Activated CD8-positive, alpha-beta T cell treated with anti-CD3 and anti-CD28 coated beads, Interleukin-2, amount 10 ng/mL, durations not matched to agents 7 days and 5 days (primary cell): ENCODE measurements at regions not wholly inside any gene's neighbourhood (a gene's known extent, or its start where the extent isn't known, plus 50 kb on each side); places are given as distances from the start of the nearest gene placed in this dataset.

Experiments used
- ATAC-seq: fragments of 150-1000 bp; cut with Tn5 transposase; one replicate; pipeline ENCODE4 v1.10.0; 2021; ENCODE audit warnings: moderate library complexity
- CTCF ChIA-PET: fragments of 350-600 bp; sonication (Branson Sonifier 250); formaldehyde crosslinking; loops from one replicate; lab custom pipeline; 2021; ENCODE audit warnings: antibody characterized with exemption; lab: Charles Lee
- POLR2A ChIA-PET: fragments of 350-600 bp; sonication (Branson Sonifier 250); formaldehyde crosslinking; loops from one replicate; lab custom pipeline; 2021; ENCODE audit warnings: antibody characterized with exemption; lab: Charles Lee
- DNase-seq: peaks from one replicate; pipeline ENCODE4 v3.0.0-alpha.2; 2020
- H3K27ac Mint-ChIP-seq: one replicate; pipeline ENCODE4 v1.8.0; 2021; ENCODE audit warnings: mild to moderate bottlenecking, mixed read lengths
- H3K27me3 Mint-ChIP-seq: one replicate; pipeline ENCODE4 v1.8.0; 2021; ENCODE audit warnings: low read depth, mixed read lengths
- H3K36me3 Mint-ChIP-seq: one replicate; pipeline ENCODE4 v1.8.0; 2021; ENCODE audit warnings: low read depth, mixed read lengths
- H3K4me1 Mint-ChIP-seq: one replicate; pipeline ENCODE4 v1.8.0; 2021; ENCODE audit warnings: low read depth, mixed read lengths
- H3K4me3 Mint-ChIP-seq: one replicate; pipeline ENCODE4 v1.8.0; 2021; ENCODE audit warnings: mild to moderate bottlenecking, mixed read lengths
- H3K9me3 Mint-ChIP-seq: one replicate; pipeline ENCODE4 v1.8.0; 2022; ENCODE audit warnings: mixed read lengths; ENCODE audit not compliant: insufficient read depth

GRCh38 chr9:86557918-86558317 lies 203.7 kb upstream of the TUT7 start:
- H3K27me3 Mint-ChIP-seq, result peaks cover 4% of the 10 kb centered on the region

GRCh38 chr9:86557063-86557766 lies 203.0 kb upstream of the TUT7 start:
- Mint-ChIP-seq H3K9me3 (no peaks in the 10 kb centered on the region), H3K4me1 (no peaks in the 10 kb centered on the region), H3K27me3 (peaks cover 6% of the 10 kb centered on the region), H3K36me3 (no peaks in the 10 kb centered on the region), H3K27ac (no peak overlapping the region), H3K4me3 (no peak overlapping the region)
- ChIA-PET POLR2A (no interaction called here), CTCF (no interaction called here)
- DNase-seq, result no peak
- no peak for ATAC-seq

More at GRCh38 chr9:86557918-86558317, 203.7 kb upstream of the TUT7 start:
- Mint-ChIP-seq H3K4me3 (no peak overlapping the region), H3K9me3 (no peaks in the 10 kb centered on the region), H3K4me1 (no peaks in the 10 kb centered on the region), H3K27ac (no peak overlapping the region), H3K36me3 (no peaks in the 10 kb centered on the region)
- DNase-seq, result no peak
- ChIA-PET CTCF (no interaction called here), POLR2A (no interaction called here)
- no peak for ATAC-seq

GRCh38 chr9:86555661-86556060 lies 201.5 kb upstream of the TUT7 start:
- Mint-ChIP-seq H3K27me3 (peaks cover 6% of the 10 kb centered on the region), H3K27ac (no peak overlapping the region), H3K36me3 (no peaks in the 10 kb centered on the region), H3K4me3 (no peak overlapping the region), H3K9me3 (no peaks in the 10 kb centered on the region), H3K4me1 (no peaks in the 10 kb centered on the region)
- DNase-seq (no peak), ATAC-seq (no peak)
- ChIA-PET CTCF (no interaction called here), POLR2A (interaction anchor here (0.7 kb wide), 1 partner anchor 354 kb away, joined by 3 read pairs; no protein-coding TSS in a partner anchor)

- no peak overlapping the region for H3K27ac Mint-ChIP-seq
- CTCF ChIA-PET, result no interaction called here
- no peaks in the 10 kb centered on the region for H3K36me3 Mint-ChIP-seq
- H3K4me1 Mint-ChIP-seq, result no peaks in the 10 kb centered on the region
- POLR2A ChIA-PET, result no interaction called here
- no peak for ATAC-seq
- no peaks in the 10 kb centered on the region for H3K9me3 Mint-ChIP-seq
- H3K4me3 Mint-ChIP-seq, result no peak overlapping the region
- DNase-seq, result no peak
- H3K27me3 Mint-ChIP-seq, result peaks cover 6% of the 10 kb centered on the region
Measured at GRCh38 chr9:86550401-86550800, 196.2 kb upstream of the TUT7 start.

GRCh38 chr9:86549920-86550319 lies 195.7 kb upstream of the TUT7 start:
- Mint-ChIP-seq H3K4me3 (no peak overlapping the region), H3K27ac (no peak overlapping the region), H3K36me3 (no peaks in the 10 kb centered on the region), H3K9me3 (no peaks in the 10 kb centered on the region), H3K27me3 (peaks cover 6% of the 10 kb centered on the region), H3K4me1 (no peaks in the 10 kb centered on the region)
- CTCF ChIA-PET, result no interaction called here
- POLR2A ChIA-PET, result no interaction called here
- ATAC-seq (no peak), DNase-seq (no peak)

- H3K36me3 Mint-ChIP-seq, result no peaks in the 10 kb centered on the region
- no peak for DNase-seq
- CTCF ChIA-PET, result no interaction called here
Measured at GRCh38 chr9:86549401-86549811, 195.2 kb upstream of the TUT7 start.

GRCh38 chr9:86548220-86548619 lies 194.0 kb upstream of the TUT7 start:
- POLR2A ChIA-PET, result no interaction called here
- H3K9me3 Mint-ChIP-seq, result no peaks in the 10 kb centered on the region
- H3K4me3 Mint-ChIP-seq, result no peak overlapping the region
- H3K4me1 Mint-ChIP-seq, result no peaks in the 10 kb centered on the region
- no peaks in the 10 kb centered on the region for H3K36me3 Mint-ChIP-seq
- CTCF ChIA-PET, result no interaction called here
- no peak for DNase-seq
- ATAC-seq, result no peak
- no peak overlapping the region for H3K27ac Mint-ChIP-seq
- H3K27me3 Mint-ChIP-seq, result peaks cover 5% of the 10 kb centered on the region

More at GRCh38 chr9:86549401-86549811, 195.2 kb upstream of the TUT7 start:
- ATAC-seq, result no peak
- H3K27ac Mint-ChIP-seq, result no peak overlapping the region
- POLR2A ChIA-PET, result no interaction called here
- no peaks in the 10 kb centered on the region for H3K4me1 Mint-ChIP-seq
- no peak overlapping the region for H3K4me3 Mint-ChIP-seq
- peaks cover 6% of the 10 kb centered on the region for H3K27me3 Mint-ChIP-seq
- no peaks in the 10 kb centered on the region for H3K9me3 Mint-ChIP-seq

- Mint-ChIP-seq H3K9me3 (no peaks in the 10 kb centered on the region), H3K36me3 (no peaks in the 10 kb centered on the region), H3K4me3 (no peak overlapping the region), H3K27ac (no peak overlapping the region), H3K27me3 (no peaks in the 10 kb centered on the region), H3K4me1 (no peaks in the 10 kb centered on the region)
- CTCF ChIA-PET, result no interaction called here
- ATAC-seq (no peak), DNase-seq (no peak)
- POLR2A ChIA-PET, result no interaction called here
Measured at GRCh38 chr9:86547571-86547970, 193.4 kb upstream of the TUT7 start.

- H3K36me3 Mint-ChIP-seq, result no peaks in the 10 kb centered on the region
- H3K27ac Mint-ChIP-seq, result no peak overlapping the region
- DNase-seq (no peak), ATAC-seq (no peak)
- no peaks in the 10 kb centered on the region for H3K4me1 Mint-ChIP-seq
- CTCF ChIA-PET, result no interaction called here
- H3K27me3 Mint-ChIP-seq, result peaks cover under 1% of the 10 kb centered on the region
- H3K9me3 Mint-ChIP-seq, result no peaks in the 10 kb centered on the region
- POLR2A ChIA-PET, result no interaction called here
- H3K4me3 Mint-ChIP-seq, result no peak overlapping the region
Measured at GRCh38 chr9:86546712-86547111, 192.5 kb upstream of the TUT7 start.

- no peak for DNase-seq
- Mint-ChIP-seq H3K36me3 (no peaks in the 10 kb centered on the region), H3K4me1 (no peaks in the 10 kb centered on the region), H3K9me3 (no peaks in the 10 kb centered on the region), H3K4me3 (no peak overlapping the region), H3K27ac (no peak overlapping the region), H3K27me3 (peaks cover 2% of the 10 kb centered on the region)
- no peak for ATAC-seq
- CTCF ChIA-PET, result no interaction called here
- POLR2A ChIA-PET, result no interaction called here
Measured at GRCh38 chr9:86545090-86545489, 190.9 kb upstream of the TUT7 start.

GRCh38 chr9:86541014-86541570 lies 186.9 kb upstream of the TUT7 start:
- ChIA-PET POLR2A (no interaction called here), CTCF (no interaction called here)
- Mint-ChIP-seq H3K9me3 (no peaks in the 10 kb centered on the region), H3K4me3 (no peak overlapping the region), H3K36me3 (no peaks in the 10 kb centered on the region), H3K27me3 (peaks cover 2% of the 10 kb centered on the region), H3K27ac (no peak overlapping the region), H3K4me1 (no peaks in the 10 kb centered on the region)
- ATAC-seq (no peak), DNase-seq (no peak)

- H3K27ac Mint-ChIP-seq, result no peak overlapping the region
- ChIA-PET CTCF (no interaction called here), POLR2A (no interaction called here)
- H3K27me3 Mint-ChIP-seq, result no peaks in the 10 kb centered on the region
- no peaks in the 10 kb centered on the region for H3K9me3 Mint-ChIP-seq
- DNase-seq (no peak), ATAC-seq (no peak)
- no peak overlapping the region for H3K4me3 Mint-ChIP-seq
- no peaks in the 10 kb centered on the region for H3K36me3 Mint-ChIP-seq
- H3K4me1 Mint-ChIP-seq, result no peaks in the 10 kb centered on the region
Measured at GRCh38 chr9:86535406-86535915, 181.3 kb upstream of the TUT7 start.
